WTC11 (cell line): ENCODE measurements at regions not wholly inside any gene's neighbourhood (a gene's known extent, or its start where the extent isn't known, plus 50 kb on each side); places are given as distances from the start of the nearest gene placed in this dataset.
"Not testable (repeated sequence)": the region's sequence is repeated elsewhere in the genome, so short reads cannot be mapped to it uniquely, and the experiment has no call there.

Experiments
- ATAC-seq: fragments of 200-7000 bp; cut with Tn5 transposase; 2 replicates; pipeline ENCODE4 v1.10.0; 2021; ENCODE audit warnings: mild to moderate bottlenecking, moderate library complexity
- CTCF ChIA-PET: fragments of 300-600 bp; sonication (Branson Sonifier 250); formaldehyde crosslinking; loops from one replicate; lab custom pipeline; 2021; ENCODE audit warnings: antibody characterized with exemption; lab: Charles Lee
- POLR2A ChIA-PET: fragments of 350-600 bp; sonication (Branson Sonifier 250); formaldehyde crosslinking; loops from one replicate; lab custom pipeline; 2021; ENCODE audit warnings: antibody characterized with exemption; lab: Charles Lee
- DNase-seq: peaks from one replicate; pipeline ENCODE4 v3.0.0; 2021; ENCODE audit warnings: low spot score
- H3K27ac Mint-ChIP-seq: 2 replicates; pipeline ENCODE4 v1.8.0; 2021; ENCODE audit warnings: mixed read lengths
- H3K27me3 Mint-ChIP-seq: 2 replicates; pipeline ENCODE4 v1.8.0; 2021; ENCODE audit warnings: low read depth, mild to moderate bottlenecking, moderate library complexity, mixed read lengths
- H3K36me3 Mint-ChIP-seq: 2 replicates; pipeline ENCODE4 v1.8.0; 2021; ENCODE audit warnings: mixed read lengths
- H3K4me1 Mint-ChIP-seq: 2 replicates; pipeline ENCODE4 v1.8.0; 2022; ENCODE audit warnings: mixed read lengths
- H3K4me3 Mint-ChIP-seq: 2 replicates; pipeline ENCODE4 v1.8.0; 2021; ENCODE audit warnings: mild to moderate bottlenecking, moderate library complexity, mixed read lengths
- H3K9me3 Mint-ChIP-seq: 2 replicates; pipeline ENCODE4 v1.8.0; 2021; ENCODE audit warnings: mixed read lengths
- ARID4B ChIP-seq: sonication (generic); formaldehyde crosslinking; IDR thresholded peaks from 2 replicates; pipeline ENCODE4 v1.8.0; 2023; ENCODE audit warnings: missing genetic modification reagents, mild to moderate bottlenecking, borderline replicate concordance
- EMX1 ChIP-seq: fragments of 250-450 bp; sonication (Bioruptor Pico); IDR thresholded peaks from 2 replicates; pipeline ENCODE4 v1.8.0; 2021; ENCODE audit warnings: mild to moderate bottlenecking
- GTF2I ChIP-seq: fragments of 250-450 bp; sonication (Bioruptor Pico); conservative IDR thresholded peaks from 2 replicates; pipeline ENCODE4 v1.4.0; 2021; ENCODE audit warnings: mild to moderate bottlenecking
- IRF2 ChIP-seq: sonication (generic); formaldehyde crosslinking; IDR thresholded peaks from 2 replicates; pipeline ENCODE4 v1.8.0; 2022; ENCODE audit warnings: low read depth, missing genetic modification reagents, borderline replicate concordance
- MLX ChIP-seq: sonication (generic); formaldehyde crosslinking; IDR thresholded peaks from 2 replicates; pipeline ENCODE4 v1.8.1; 2023; ENCODE audit warnings: mild to moderate bottlenecking, missing genetic modification reagents, moderate library complexity
- NR2C2 ChIP-seq: sonication (generic); formaldehyde crosslinking; IDR thresholded peaks from 2 replicates; pipeline ENCODE4 v1.8.0; 2022; ENCODE audit warnings: mild to moderate bottlenecking, missing genetic modification reagents
- SMAD4 ChIP-seq: sonication (generic); formaldehyde crosslinking; IDR thresholded peaks from 2 replicates; pipeline ENCODE4 v1.8.0; 2022; ENCODE audit warnings: mild to moderate bottlenecking, missing genetic modification reagents
- TEAD4 ChIP-seq: sonication (generic); formaldehyde crosslinking; IDR thresholded peaks from 2 replicates; pipeline ENCODE4 v1.8.0; 2022; ENCODE audit warnings: mild to moderate bottlenecking, missing genetic modification reagents
- USF2 ChIP-seq: sonication (generic); formaldehyde crosslinking; IDR thresholded peaks from 2 replicates; pipeline ENCODE4 v1.8.1; 2023; ENCODE audit warnings: mild to moderate bottlenecking, missing genetic modification reagents, moderate library complexity
- ZNF219 ChIP-seq: sonication (generic); formaldehyde crosslinking; IDR thresholded peaks from 2 replicates; pipeline ENCODE4 v1.8.0; 2023; ENCODE audit warnings: missing genetic modification reagents, mild to moderate bottlenecking, borderline replicate concordance
- ZNF416 ChIP-seq: fragments of 250-450 bp; sonication (Bioruptor Pico); IDR thresholded peaks from 2 replicates; pipeline ENCODE4 v1.9.0; 2021; ENCODE audit warnings: mild to moderate bottlenecking, inconsistent platforms
- ZNF423 ChIP-seq: fragments of 250-450 bp; sonication (Bioruptor Pico); IDR thresholded peaks from 2 replicates; pipeline ENCODE4 v2.1.2; 2022; ENCODE audit warnings: mild to moderate bottlenecking, moderate library complexity
- ZNF425 ChIP-seq: fragments of 250-450 bp; sonication (Bioruptor Pico); conservative IDR thresholded peaks from 2 replicates; pipeline ENCODE4 v1.9.0; 2021; ENCODE audit warnings: mild to moderate bottlenecking
- ZNF512 ChIP-seq: sonication (generic); formaldehyde crosslinking; IDR thresholded peaks from 2 replicates; pipeline ENCODE4 v1.8.1; 2022; ENCODE audit warnings: missing genetic modification reagents, borderline replicate concordance
- ZSCAN18 ChIP-seq: fragments of 250-450 bp; sonication (Bioruptor Pico); IDR thresholded peaks from 2 replicates; pipeline ENCODE4 v2.1.2; 2022; ENCODE audit warnings: mild to moderate bottlenecking, moderate library complexity

GRCh38 chr9:135176284-135176683, 88.8 kb downstream of the OLFM1 start:
- peaks cover 8% of the 10 kb centered on the region for H3K9me3 Mint-ChIP-seq

GRCh38 chr9:135177562-135177961, 90.1 kb downstream of the OLFM1 start:
- CTCF ChIA-PET, H3K9me3 Mint-ChIP-seq, H3K4me1 Mint-ChIP-seq, H3K36me3 Mint-ChIP-seq, H3K27ac Mint-ChIP-seq, POLR2A ChIA-PET, H3K4me3 Mint-ChIP-seq, DNase-seq, ATAC-seq, H3K27me3 Mint-ChIP-seq: not testable (repeated sequence)

More at GRCh38 chr9:135176284-135176683, 88.8 kb downstream of the OLFM1 start:
- no peak overlapping the region for H3K27ac Mint-ChIP-seq
- ATAC-seq (no peak), DNase-seq (no peak)
- CTCF ChIA-PET = no interaction called here
- H3K4me3 Mint-ChIP-seq = no peak overlapping the region
- POLR2A ChIA-PET = no interaction called here
- no peaks in the 10 kb centered on the region for H3K36me3 Mint-ChIP-seq
- H3K4me1 Mint-ChIP-seq = no peaks in the 10 kb centered on the region
- no peak for TF ChIP-seq ZNF512
- TF ChIP-seq ZNF219 = no peak
- TF ChIP-seq ZSCAN18 (CRISPR knock-in tag) = no peak
- no peak for TF ChIP-seq ARID4B (CRISPR knock-in tag)
- TF ChIP-seq ZNF416 (CRISPR knock-in tag) = no peak
- no peak for TF ChIP-seq EMX1 (CRISPR knock-in tag)
- TF ChIP-seq MLX (CRISPR knock-in tag) = no peak
- TF ChIP-seq ZNF423 (CRISPR knock-in tag) = no peak
- no peak for TF ChIP-seq NR2C2 (CRISPR knock-in tag)
- TF ChIP-seq ZNF425 = no peak
- no peak for TF ChIP-seq SMAD4 (CRISPR knock-in tag)
- no peak for TF ChIP-seq IRF2
- H3K27me3 Mint-ChIP-seq = no peaks in the 10 kb centered on the region

- Mint-ChIP-seq H3K27ac (no peak overlapping the region), H3K27me3 (peaks cover under 1% of the 10 kb centered on the region; the same call in 1 of the 2 replicates), H3K36me3 (no peaks in the 10 kb centered on the region), H3K4me3 (no peak overlapping the region), H3K4me1 (no peaks in the 10 kb centered on the region), H3K9me3 (no peaks in the 10 kb centered on the region)
- ChIA-PET POLR2A (no interaction called here), CTCF (interaction anchor here (0.9 to 1.0 kb wide), 2 partner anchors 35 to 234 kb away, joined by 3 read pairs; no protein-coding TSS in a partner anchor)
- TF ChIP-seq USF2 (CRISPR knock-in tag) (no peak), GTF2I (CRISPR knock-in tag) (no peak), TEAD4 (CRISPR knock-in tag) (no peak), ZNF423 (CRISPR knock-in tag) (no peak)
- DNase-seq = no peak
- ATAC-seq = no peak
Observed at GRCh38 chr9:135178498-135178897, 91.0 kb downstream of the OLFM1 start.
